ENCODE measurements at regions not wholly inside any gene's neighbourhood (a gene's known extent, or its start where the extent isn't known, plus 50 kb on each side); places are given as distances from the start of the nearest gene placed in this dataset.

GRCh38 chr11:80842246-80842645, 1401.4 kb upstream of the TENM4 start:
- TF ChIP-seq TAF1 (conservative IDR thresholded peaks at IDR 0.05) (no peak), CTCF (IDR thresholded peaks at IDR 0.05; ENCODE audit: low read depth, low read length, missing input control) (no peak), MAX (IDR thresholded peaks at IDR 0.05) (no peak), RXRA (IDR thresholded peaks at IDR 0.05) (no peak), REST (IDR thresholded peaks at IDR 0.05) (no peak), EGR1 (IDR thresholded peaks at IDR 0.05; ENCODE audit: low read depth in 2 of 2) (no peak), YY1 (IDR thresholded peaks at IDR 0.05) (no peak), JUND (IDR thresholded peaks at IDR 0.05) (no peak), RAD21 (IDR thresholded peaks at IDR 0.05) (no peak), HNF4A (conservative IDR thresholded peaks at IDR 0.05) (no peak), GABPA (IDR thresholded peaks at IDR 0.05 in 1 of 2, conservative IDR thresholded peaks at IDR 0.05 in 1 of 2) (no peak)

All from liver (tissue), 3 donors.